HG03095 (cell line): ENCODE measurements at regions not wholly inside any gene's neighbourhood (a gene's known extent, or its start where the extent isn't known, plus 50 kb on each side); places are given as distances from the start of the nearest gene placed in this dataset.
A peak's percentile ranks its signal among the peaks of the same experiment; 100 is the strongest.

Experiments
- ATAC-seq: cut with Tn5 transposase; IDR thresholded peaks from one replicate; pipeline ENCODE4 v1.9.1; 2021; ENCODE audit warnings: moderate library complexity; ENCODE audit not compliant: unreplicated experiment

GRCh38 chr7:17227766-17228490 lies 70.5 kb upstream of the AHR start:
- ATAC-seq = no peak

- ATAC-seq = no peak
Observed at GRCh38 chr7:17229228-17229627, 69.2 kb upstream of the AHR start.

- ATAC-seq = no peak
Observed at GRCh38 chr7:17230099-17230807, 68.2 kb upstream of the AHR start.

- ATAC-seq = no peak
Observed at GRCh38 chr7:17233603-17234002, 64.8 kb upstream of the AHR start.

GRCh38 chr7:17234030-17234397 lies 64.4 kb upstream of the AHR start:
- ATAC-seq = peak; percentile 45

GRCh38 chr7:17234398-17235031 lies 63.9 kb upstream of the AHR start:
- ATAC-seq = peak; percentile 99

- no peak for ATAC-seq
Observed at GRCh38 chr7:17236171-17236570, 62.3 kb upstream of the AHR start.

- no peak for ATAC-seq
Observed at GRCh38 chr7:17236603-17237002, 61.8 kb upstream of the AHR start.

- no peak for ATAC-seq
Observed at GRCh38 chr7:17239046-17239445, 59.4 kb upstream of the AHR start.

- ATAC-seq = no peak
Observed at GRCh38 chr7:17239683-17240521, 58.5 kb upstream of the AHR start.

GRCh38 chr7:17242504-17242903 lies 55.9 kb upstream of the AHR start:
- ATAC-seq = no peak

- no peak for ATAC-seq
Observed at GRCh38 chr7:17244786-17245185, 53.7 kb upstream of the AHR start.

- no peak for ATAC-seq
Observed at GRCh38 chr7:17247357-17247756, 51.1 kb upstream of the AHR start.

GRCh38 chr7:17248527-17248926 lies 49.9 kb upstream of the AHR start:
- no peak for ATAC-seq
